ENCODE measurements at regions not wholly inside any gene's neighbourhood (a gene's known extent, or its start where the extent isn't known, plus 50 kb on each side); places are given as distances from the start of the nearest gene placed in this dataset.

- H3K9ac ChIP-seq (ENCODE audit: extremely low read depth, insufficient read length, low read length) = no peak overlapping the region
- no peak overlapping the region for H3K23ac ChIP-seq (ENCODE audit: insufficient read length, low read depth, low read length)
- no peak overlapping the region for H3T11ph ChIP-seq (ENCODE audit: low read length)
- no peak overlapping the region for H4K91ac ChIP-seq (ENCODE audit: insufficient read length, low read depth, low read length)
- peaks cover 3 to 4% (median 3%) of the 10 kb centered on the region in 3 experiments; a peak in 3 of 7 replicates for H3K36me3 Mint-ChIP-seq (ENCODE audit: insufficient read depth in 1 of 3, low read depth in 3 of 3)
- peaks cover 5 to 13% of the 10 kb centered on the region in 2 experiments for H3K9me3 Mint-ChIP-seq
- no peaks in the 10 kb centered on the region for H3K4me1 ChIP-seq (ENCODE audit: insufficient read depth, low read length)
- no peaks in the 10 kb centered on the region for H3K79me2 ChIP-seq (ENCODE audit: insufficient read depth, low read length)
- H2BK5ac ChIP-seq (ENCODE audit: insufficient read length, low read length) = no peak overlapping the region
- H2BK15ac ChIP-seq (ENCODE audit: low read depth, low read length) = no peak overlapping the region
- WGBS (ENCODE audit: extremely low coverage, insufficient read length, low lambda C conversion rate) = no CpG with 5 or more reads among the region's 1 CpG
- no peak overlapping the region for H2BK120ac ChIP-seq (ENCODE audit: low read depth, low read length, poor library complexity, severe bottlenecking)
- H2BK20ac ChIP-seq (ENCODE audit: low read depth, low read length, poor library complexity, severe bottlenecking) = no peak overlapping the region
- no peaks in the 10 kb centered on the region for H3K4me1 Mint-ChIP-seq
- H4K8ac ChIP-seq (replicated peaks; ENCODE audit: insufficient read length, low read depth, low read length) = no peak overlapping the region
- H3K4me3 Mint-ChIP-seq = no peak overlapping the region
- no peaks in the 10 kb centered on the region for H3K27me3 ChIP-seq (ENCODE audit: insufficient read depth, low read length)
- no peaks in the 10 kb centered on the region for H3K27me3 Mint-ChIP-seq (ENCODE audit: low read depth)
- no peak overlapping the region for H4K5ac ChIP-seq (ENCODE audit: insufficient read length, low read depth, low read length)
- H2BK12ac ChIP-seq (ENCODE audit: insufficient read length, low read depth, low read length) = no peak overlapping the region
- no peak for DNase-seq
- TF ChIP-seq, protein P1, sequence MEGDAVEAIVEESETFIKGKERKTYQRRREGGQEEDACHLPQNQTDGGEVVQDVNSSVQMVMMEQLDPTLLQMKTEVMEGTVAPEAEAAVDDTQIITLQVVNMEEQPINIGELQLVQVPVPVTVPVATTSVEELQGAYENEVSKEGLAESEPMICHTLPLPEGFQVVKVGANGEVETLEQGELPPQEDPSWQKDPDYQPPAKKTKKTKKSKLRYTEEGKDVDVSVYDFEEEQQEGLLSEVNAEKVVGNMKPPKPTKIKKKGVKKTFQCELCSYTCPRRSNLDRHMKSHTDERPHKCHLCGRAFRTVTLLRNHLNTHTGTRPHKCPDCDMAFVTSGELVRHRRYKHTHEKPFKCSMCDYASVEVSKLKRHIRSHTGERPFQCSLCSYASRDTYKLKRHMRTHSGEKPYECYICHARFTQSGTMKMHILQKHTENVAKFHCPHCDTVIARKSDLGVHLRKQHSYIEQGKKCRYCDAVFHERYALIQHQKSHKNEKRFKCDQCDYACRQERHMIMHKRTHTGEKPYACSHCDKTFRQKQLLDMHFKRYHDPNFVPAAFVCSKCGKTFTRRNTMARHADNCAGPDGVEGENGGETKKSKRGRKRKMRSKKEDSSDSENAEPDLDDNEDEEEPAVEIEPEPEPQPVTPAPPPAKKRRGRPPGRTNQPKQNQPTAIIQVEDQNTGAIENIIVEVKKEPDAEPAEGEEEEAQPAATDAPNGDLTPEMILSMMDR (conservative IDR thresholded peaks at IDR 0.05) = no peak
- H3K9me3 ChIP-seq (ENCODE audit: control insufficient read depth, low read depth, low read length) = no peaks in the 10 kb centered on the region
- H4K20me1 ChIP-seq (ENCODE audit: control insufficient read depth, insufficient read depth, insufficient read length) = no peaks in the 10 kb centered on the region
- H2AFZ ChIP-seq (ENCODE audit: low read length) = no peak overlapping the region
- H3K79me1 ChIP-seq (ENCODE audit: insufficient read depth, low read depth, low read length, poor library complexity, severe bottlenecking) = no peaks in the 10 kb centered on the region
- no peak overlapping the region for H3K4me2 ChIP-seq (ENCODE audit: insufficient read depth, insufficient read length, low read length)
- no peak overlapping the region for H3K27ac ChIP-seq (ENCODE audit: insufficient read length, low read depth, low read length)
- H3K4ac ChIP-seq (ENCODE audit: low read depth, low read length) = no peak overlapping the region
- H3K23me2 ChIP-seq (ENCODE audit: insufficient read length, low read depth, low read length, poor library complexity, severe bottlenecking) = no peaks in the 10 kb centered on the region
- H3K18ac ChIP-seq (ENCODE audit: insufficient read length, low read depth, low read length) = no peak overlapping the region
- no peak overlapping the region for H2AK5ac ChIP-seq (ENCODE audit: insufficient read length, low read length)
- no peak overlapping the region for H3K56ac ChIP-seq (ENCODE audit: insufficient read length, low read depth, low read length)
- no peak overlapping the region for H3K27ac Mint-ChIP-seq
- no peak overlapping the region for H3K14ac ChIP-seq (ENCODE audit: insufficient read depth, low read length)
Measured at GRCh38 chr4:75422998-75423397, 91.2 kb downstream of the RCHY1 start.

All from H9 (cell line).